Urinary bladder (tissue), 3 donors: ENCODE measurements at regions not wholly inside any gene's neighbourhood (a gene's known extent, or its start where the extent isn't known, plus 50 kb on each side); places are given as distances from the start of the nearest gene placed in this dataset.
"Not testable (repeated sequence)": the region's sequence is repeated elsewhere in the genome, so short reads cannot be mapped to it uniquely, and the experiment has no call there.

Experiments
- DNase-seq: peaks from one replicate; pipeline ENCODE4 v3.0.0-alpha.2; 2015; ENCODE audit errors: extremely low spot score
- H3K27ac ChIP-seq: one replicate; pipeline ENCODE4 v1.5.1; 2013; ENCODE audit warnings: low read depth, mild to moderate bottlenecking, moderate library complexity
- H3K36me3 ChIP-seq: one replicate; pipeline ENCODE4 v1.6.1; 2013; ENCODE audit warnings: mild to moderate bottlenecking, moderate library complexity; ENCODE audit not compliant: insufficient read depth
- H3K4me1 ChIP-seq: one replicate; pipeline ENCODE4 v1.6.1; 2013; ENCODE audit warnings: mild to moderate bottlenecking, moderate library complexity; ENCODE audit not compliant: insufficient read depth
- H3K4me3 ChIP-seq: one replicate; pipeline ENCODE4 v1.5.1; 2013; ENCODE audit warnings: low read depth, low read length
- WGBS: extraction: QIAGEN DNeasy Blood & Tissue Kit; methylation state at CpG from one replicate; pipeline ENCODE4 v1.1.7; 2013; 5-methylcytosine and 5-hydroxymethylcytosine counted together
- donor health status: healthy with polysubstance abuse.
- donor health status: healthy.

GRCh38 chr1:79702336-79702999 is 695.9 kb upstream of the ADGRL4 start:
- DNase-seq, H3K36me3 ChIP-seq, H3K4me3 ChIP-seq, H3K27ac ChIP-seq, H3K4me1 ChIP-seq: not testable (repeated sequence)
- WGBS = 47% methylated on average over 4 of the region's 4 CpGs

DNA sequence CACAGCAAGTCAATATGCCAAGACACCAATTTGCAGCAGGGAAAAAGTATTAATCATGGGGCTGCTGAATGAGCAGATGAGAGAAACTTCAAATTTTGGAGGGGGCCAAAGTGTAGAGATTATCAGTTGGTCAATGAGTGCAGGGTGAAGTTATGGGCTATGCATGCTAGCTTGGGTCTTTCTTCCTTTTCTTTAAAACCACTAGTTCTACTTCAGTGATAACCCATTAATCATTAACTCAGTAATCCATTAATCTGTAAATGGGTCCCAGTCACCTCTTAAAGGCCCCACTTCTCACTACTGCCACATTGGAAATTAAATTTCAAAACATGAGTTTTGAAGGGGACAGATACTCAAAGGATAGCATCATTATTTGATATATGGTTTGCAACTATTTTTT is 688.6 kb upstream of the ADGRL4 start:
- no peak overlapping the region for H3K27ac ChIP-seq
- H3K36me3 ChIP-seq = no peaks in the 10 kb centered on the region
- H3K4me3 ChIP-seq = no peak overlapping the region
- DNase-seq = no peak
- no peaks in the 10 kb centered on the region for H3K4me1 ChIP-seq

DNA sequence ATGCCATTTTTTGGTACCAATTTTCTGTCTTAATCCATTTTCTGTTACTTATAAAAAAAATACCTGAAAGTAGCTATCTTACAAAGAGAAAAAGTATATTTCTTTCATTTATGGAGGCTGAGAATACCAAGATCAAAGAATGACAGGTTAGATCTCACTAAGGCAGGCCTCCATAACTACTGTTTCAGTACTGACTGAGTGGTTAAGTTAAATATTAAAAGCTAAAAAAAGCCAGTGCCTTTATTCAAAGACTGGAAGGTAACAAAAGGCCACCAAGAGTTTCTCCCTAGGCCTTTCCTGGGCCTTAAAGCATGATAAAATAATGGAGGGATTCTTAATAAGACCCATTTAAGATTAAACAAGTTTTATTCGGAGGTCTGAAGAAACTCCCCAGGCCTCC is 687.7 kb upstream of the ADGRL4 start:
- H3K36me3 ChIP-seq = no peaks in the 10 kb centered on the region
- 55% methylated on average over 1 of the region's 1 CpG for WGBS
- no peak overlapping the region for H3K27ac ChIP-seq
- H3K4me3 ChIP-seq = no peak overlapping the region
- DNase-seq = no peak
- no peaks in the 10 kb centered on the region for H3K4me1 ChIP-seq

- WGBS = 44% methylated on average over 2 of the region's 2 CpGs
- Histone ChIP-seq H3K4me1 (no peaks in the 10 kb centered on the region), H3K4me3 (no peak overlapping the region), H3K27ac (no peak overlapping the region), H3K36me3 (no peaks in the 10 kb centered on the region)
- DNase-seq = no peak
Observed at GRCh38 chr1:79693441-79694114, 687.0 kb upstream of the ADGRL4 start.

DNA sequence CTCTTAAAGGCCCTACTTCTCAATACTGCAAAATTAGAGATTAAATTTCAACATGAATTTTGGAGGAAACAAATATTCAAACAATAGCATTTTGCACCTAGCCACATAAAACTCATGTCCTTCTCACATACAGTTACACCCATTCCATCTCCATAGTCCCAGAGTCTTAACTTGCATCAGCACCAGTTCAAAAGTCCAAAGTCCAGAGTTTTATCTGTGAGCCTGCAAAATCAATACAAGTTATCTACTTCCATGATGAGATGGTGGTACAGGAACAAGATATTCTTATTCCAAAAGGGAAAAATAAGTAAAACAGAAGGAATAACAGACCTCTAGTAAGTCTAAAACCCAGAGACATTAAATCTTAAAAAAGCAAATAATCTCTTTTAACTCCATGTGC is 686.0 kb upstream of the ADGRL4 start:
- Histone ChIP-seq H3K4me1 (no peaks in the 10 kb centered on the region), H3K36me3 (no peaks in the 10 kb centered on the region), H3K27ac (no peak overlapping the region), H3K4me3 (no peak overlapping the region)
- no peak for DNase-seq

GRCh38 chr1:79688932-79689331 is 682.4 kb upstream of the ADGRL4 start:
- no peak for DNase-seq
- H3K27ac ChIP-seq = no peak overlapping the region
- no peaks in the 10 kb centered on the region for H3K4me1 ChIP-seq
- 41% methylated on average over 2 of the region's 2 CpGs for WGBS
- no peaks in the 10 kb centered on the region for H3K36me3 ChIP-seq
- H3K4me3 ChIP-seq = no peak overlapping the region

DNA sequence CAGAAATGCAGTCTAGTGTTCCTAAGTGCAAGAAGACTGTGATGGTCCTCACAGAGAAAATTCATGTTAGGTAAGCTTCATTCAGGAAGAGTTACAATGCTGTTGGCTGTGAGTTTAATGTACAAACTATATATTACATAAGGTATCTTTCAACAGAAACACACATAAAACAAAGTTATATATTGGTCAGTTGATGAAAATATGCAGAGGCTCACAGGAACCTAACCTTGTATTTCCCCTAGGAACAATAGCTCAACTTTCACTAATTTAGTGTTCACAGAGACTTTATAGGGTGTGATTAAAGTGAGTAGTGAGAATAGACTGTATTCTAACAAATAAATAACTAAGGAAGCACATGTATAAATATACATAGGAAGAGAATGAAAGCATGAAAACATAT is 676.9 kb upstream of the ADGRL4 start:
- H3K4me3 ChIP-seq = no peak overlapping the region
- H3K27ac ChIP-seq = no peak overlapping the region
- DNase-seq = no peak
- H3K36me3 ChIP-seq = no peaks in the 10 kb centered on the region
- H3K4me1 ChIP-seq = no peaks in the 10 kb centered on the region

- no peak for DNase-seq
- H3K4me3 ChIP-seq = no peak overlapping the region
- H3K27ac ChIP-seq = no peak overlapping the region
- H3K4me1 ChIP-seq = no peaks in the 10 kb centered on the region
- 95% methylated on average over 1 of the region's 1 CpG for WGBS
- H3K36me3 ChIP-seq = no peaks in the 10 kb centered on the region
Observed at GRCh38 chr1:79682478-79682877, 675.9 kb upstream of the ADGRL4 start.

DNA sequence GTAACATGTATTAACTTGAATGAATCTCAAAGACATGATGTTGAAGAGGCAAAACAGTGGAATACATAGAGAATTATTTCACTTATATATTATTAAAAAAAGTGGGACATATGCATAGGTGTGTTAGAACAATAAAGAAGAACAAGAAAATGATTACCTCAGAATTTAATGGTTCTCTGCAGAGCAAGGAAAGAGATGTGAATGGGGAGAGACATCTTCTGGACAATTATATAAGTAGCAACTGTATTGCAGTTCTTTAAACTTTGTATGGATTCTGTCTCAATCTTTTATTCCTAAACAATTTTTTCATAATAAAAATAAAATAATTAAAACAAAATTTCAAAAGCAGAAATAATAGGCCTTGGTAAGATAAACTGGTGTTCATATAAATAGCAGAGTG is 674.9 kb upstream of the ADGRL4 start:
- Histone ChIP-seq H3K4me1 (no peaks in the 10 kb centered on the region), H3K36me3 (no peaks in the 10 kb centered on the region), H3K4me3 (no peak overlapping the region), H3K27ac (no peak overlapping the region)
- no peak for DNase-seq

DNA sequence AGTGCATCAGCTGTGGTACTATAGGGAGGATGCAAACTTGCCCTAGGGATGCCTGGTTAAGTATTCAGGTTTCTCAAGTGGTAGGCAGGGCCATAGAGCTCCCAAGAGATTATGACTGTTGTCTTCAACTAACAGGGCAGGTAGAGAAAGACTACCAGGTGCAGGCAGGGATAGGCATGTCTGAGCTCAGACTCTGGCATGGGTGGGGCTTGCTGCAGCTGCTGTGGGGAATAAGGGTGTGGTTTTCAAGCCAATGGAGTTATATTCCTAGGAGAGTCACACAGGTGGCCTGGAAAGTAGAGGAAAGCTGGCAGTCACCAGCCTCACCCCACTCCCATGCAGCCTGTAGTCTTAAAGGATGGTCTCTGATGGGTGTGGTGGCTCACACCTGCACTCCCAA is 673.4 kb upstream of the ADGRL4 start:
- Histone ChIP-seq H3K27ac (no peak overlapping the region), H3K4me3 (no peak overlapping the region), H3K4me1 (no peaks in the 10 kb centered on the region), H3K36me3 (no peaks in the 10 kb centered on the region)
- no peak for DNase-seq

- Histone ChIP-seq H3K4me1 (no peaks in the 10 kb centered on the region), H3K4me3 (no peak overlapping the region), H3K36me3 (no peaks in the 10 kb centered on the region), H3K27ac (no peak overlapping the region)
- DNase-seq = no peak
- WGBS = 84% methylated on average over 3 of the region's 3 CpGs
Observed at GRCh38 chr1:79667848-79668696, 661.5 kb upstream of the ADGRL4 start.

DNA sequence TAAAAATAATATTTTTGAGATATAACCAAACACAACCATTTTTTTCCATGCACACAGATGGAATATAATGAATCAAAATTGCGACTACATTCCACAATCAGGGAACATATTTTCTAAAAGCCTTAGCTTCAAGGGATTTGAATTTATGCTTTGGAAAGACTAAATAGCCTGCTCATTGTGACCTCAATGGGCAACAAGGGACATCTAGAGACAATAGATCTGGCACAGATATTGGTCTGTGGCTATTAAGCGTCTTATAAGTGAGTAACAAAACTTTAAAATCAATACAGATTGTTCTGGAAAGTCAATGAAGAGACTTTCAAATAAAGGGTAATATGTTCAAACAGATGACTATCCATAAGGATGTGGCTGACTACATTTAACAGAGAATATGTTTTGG is 660.6 kb upstream of the ADGRL4 start:
- no peaks in the 10 kb centered on the region for H3K36me3 ChIP-seq
- no peaks in the 10 kb centered on the region for H3K4me1 ChIP-seq
- no peak overlapping the region for H3K4me3 ChIP-seq
- DNase-seq = no peak
- 95% methylated on average over 2 of the region's 2 CpGs for WGBS
- H3K27ac ChIP-seq = no peak overlapping the region

GRCh38 chr1:79663916-79664315 is 657.4 kb upstream of the ADGRL4 start:
- Histone ChIP-seq H3K4me1 (no peaks in the 10 kb centered on the region), H3K4me3 (no peak overlapping the region), H3K27ac (no peak overlapping the region), H3K36me3 (no peaks in the 10 kb centered on the region)
- no peak for DNase-seq
- WGBS = 46% methylated on average over 2 of the region's 2 CpGs

DNA sequence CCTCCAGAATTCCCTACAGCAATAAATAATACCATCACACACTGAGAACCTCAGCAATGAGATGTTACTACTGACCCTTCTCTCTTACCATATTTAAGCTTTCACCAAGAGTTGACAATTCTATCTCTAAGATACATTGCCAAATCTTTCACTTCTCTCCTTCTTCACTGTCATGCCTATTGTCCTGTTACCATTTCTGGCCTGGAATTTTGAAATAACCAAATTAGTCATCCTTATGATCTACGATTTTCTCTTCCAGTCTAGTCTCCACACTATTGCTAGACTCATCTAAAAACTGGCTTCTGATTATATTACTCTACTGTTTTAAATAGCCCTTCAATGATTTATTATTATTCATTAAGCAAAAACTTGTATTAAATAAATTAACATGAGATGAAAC is 656.1 kb upstream of the ADGRL4 start:
- 80% methylated on average over 1 of the region's 1 CpG for WGBS

More for the DNA sequence above, 656.1 kb upstream of the ADGRL4 start:
- Histone ChIP-seq H3K4me3 (no peak overlapping the region), H3K4me1 (no peaks in the 10 kb centered on the region), H3K36me3 (no peaks in the 10 kb centered on the region), H3K27ac (no peak overlapping the region)
- DNase-seq = no peak
